SU-DHL-6 (cell line): ENCODE measurements at regions not wholly inside any gene's neighbourhood (a gene's known extent, or its start where the extent isn't known, plus 50 kb on each side); places are given as distances from the start of the nearest gene placed in this dataset.

Experiments used
- EZH2phosphoT487 ChIP-seq: fragments of 200-600 bp; sonication (generic), shearing (Covaris generic); conservative IDR thresholded peaks from 2 replicates; pipeline ENCODE4 v1.6.1; 2018; ENCODE audit warnings: mild to moderate bottlenecking, antibody characterized with exemption, low read length, moderate library complexity, mixed read lengths
- TF ChIP-seq, protein P1 (sequence below): fragments of 200-600 bp; sonication (generic); IDR thresholded peaks from one replicate; pipeline ENCODE4 v1.5.1; 2017; ENCODE audit warnings: antibody characterized with exemption, mild to moderate bottlenecking, low read length, moderate library complexity; ENCODE audit not compliant: insufficient read depth, poor library complexity, severe bottlenecking

DNA sequence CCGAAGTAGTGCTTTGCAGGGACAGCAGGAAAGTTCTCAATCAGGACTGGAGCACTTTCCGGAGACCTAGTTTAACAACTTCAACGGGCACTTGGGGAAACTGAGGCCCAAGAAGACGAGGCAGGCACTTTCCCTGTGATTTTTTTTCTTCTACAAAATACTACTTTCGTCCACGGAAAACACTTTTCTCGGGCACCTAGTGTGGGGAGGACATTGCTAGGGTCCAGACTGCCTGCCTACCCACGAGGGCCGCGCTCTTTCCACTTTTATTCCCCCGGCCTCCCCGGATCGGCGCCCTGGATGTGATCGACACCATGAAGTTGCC, 125.4 kb upstream of the CXorf66 start:
- TF ChIP-seq, protein P1, sequence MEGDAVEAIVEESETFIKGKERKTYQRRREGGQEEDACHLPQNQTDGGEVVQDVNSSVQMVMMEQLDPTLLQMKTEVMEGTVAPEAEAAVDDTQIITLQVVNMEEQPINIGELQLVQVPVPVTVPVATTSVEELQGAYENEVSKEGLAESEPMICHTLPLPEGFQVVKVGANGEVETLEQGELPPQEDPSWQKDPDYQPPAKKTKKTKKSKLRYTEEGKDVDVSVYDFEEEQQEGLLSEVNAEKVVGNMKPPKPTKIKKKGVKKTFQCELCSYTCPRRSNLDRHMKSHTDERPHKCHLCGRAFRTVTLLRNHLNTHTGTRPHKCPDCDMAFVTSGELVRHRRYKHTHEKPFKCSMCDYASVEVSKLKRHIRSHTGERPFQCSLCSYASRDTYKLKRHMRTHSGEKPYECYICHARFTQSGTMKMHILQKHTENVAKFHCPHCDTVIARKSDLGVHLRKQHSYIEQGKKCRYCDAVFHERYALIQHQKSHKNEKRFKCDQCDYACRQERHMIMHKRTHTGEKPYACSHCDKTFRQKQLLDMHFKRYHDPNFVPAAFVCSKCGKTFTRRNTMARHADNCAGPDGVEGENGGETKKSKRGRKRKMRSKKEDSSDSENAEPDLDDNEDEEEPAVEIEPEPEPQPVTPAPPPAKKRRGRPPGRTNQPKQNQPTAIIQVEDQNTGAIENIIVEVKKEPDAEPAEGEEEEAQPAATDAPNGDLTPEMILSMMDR = no peak
- TF ChIP-seq EZH2phosphoT487 = no peak
